HepG2 (cell line): ENCODE measurements at regions not wholly inside any gene's neighbourhood (a gene's known extent, or its start where the extent isn't known, plus 50 kb on each side); places are given as distances from the start of the nearest gene placed in this dataset.

Experiments used
- ATAC-seq: fragments of 200-7000 bp; cut with Tn5 transposase; 3 replicates; pipeline ENCODE4 v1.9.1; 2020; ENCODE audit warnings: mild to moderate bottlenecking, moderate library complexity
- BruUV-seq: library from RNA; stranded (reverse); fragments of 400-500 nt; replicated peaks from 2 replicates; lab custom pipeline; 2021; lab: Mats Ljungman, UMichigan
- CTCF ChIA-PET: fragments of 300-600 bp; formaldehyde crosslinking; extraction: SDS; loops from one replicate; lab custom pipeline; 2021; ENCODE audit warnings: low total read pairs, inconsistent platforms, low intra/inter-chr PET ratio; lab: Yijun Ruan, JAX
- POLR2A ChIA-PET: fragments of 350-600 bp; sonication (Branson Sonifier 250); formaldehyde crosslinking; loops from one replicate; lab custom pipeline; 2020; ENCODE audit warnings: antibody characterized with exemption, inconsistent platforms; lab: Yijun Ruan, JAX
- DNase-seq: peaks from one replicate; pipeline ENCODE4 v3.0.0-alpha.2; 2015; ENCODE audit warnings: low spot score
- FAIRE-seq: peaks from 3 replicates; lab custom pipeline; 2011; peaks lifted over from hg19 to GRCh38; lab: Jason Lieb, UNC
- H2AFZ ChIP-seq: one replicate; pipeline ENCODE4 v1.6.1; 2011; ENCODE audit warnings: low read length, inconsistent platforms
- H3K27ac ChIP-seq: fragments of 300-600 bp; 3 replicates; pipeline ENCODE4 v1.8.0; 2011; ENCODE audit warnings: mixed run types, mild to moderate bottlenecking, mixed read lengths, low read length, inconsistent platforms; ENCODE audit not compliant: insufficient read depth; ENCODE audit errors: extremely low read length
- H3K27me3 ChIP-seq, 2 experiments: fragments of 200-600 bp in 1 of 2; 2 replicates in 1 of 2; 3 replicates in 1 of 2; pipeline versions ENCODE4 v1.6.0 to v1.8.0; 2011; ENCODE audit warnings: low read length in 2 of 2, mild to moderate bottlenecking in 2 of 2, moderate library complexity in 2 of 2, inconsistent platforms in 1 of 2; ENCODE audit not compliant: insufficient read depth in 2 of 2, control insufficient read depth in 1 of 2
- H3K36me3 ChIP-seq, 2 experiments: fragments of 200-600 bp in 1 of 2; replicated peaks in 1 of 2; 2 replicates in 1 of 2; 3 replicates in 1 of 2; pipeline versions ENCODE4 v1.5.1 to v1.8.0; 2011; ENCODE audit warnings: low read length in 2 of 2, inconsistent platforms in 1 of 2; ENCODE audit not compliant: insufficient read depth in 2 of 2, control insufficient read depth in 1 of 2
- H3K4me1 ChIP-seq: 2 replicates; pipeline ENCODE4 v1.5.1; 2012; ENCODE audit warnings: low read length, inconsistent platforms; ENCODE audit not compliant: insufficient read depth
- H3K4me2 ChIP-seq: 2 replicates; pipeline ENCODE4 v1.6.0; 2011; ENCODE audit warnings: low read depth, low read length, inconsistent platforms
- H3K4me3 ChIP-seq, 3 experiments: fragments of 200-600 bp in 1 of 3; sonication (generic), shearing (Covaris generic) in 1 of 3; replicated peaks in 1 of 3; 2 replicates each; pipeline ENCODE4 v1.5.1; 2011 to 2016; ENCODE audit warnings: low read length in 3 of 3, inconsistent platforms in 2 of 3, low read depth in 2 of 3, mild to moderate bottlenecking in 2 of 3, control low read depth in 1 of 3, mixed read lengths in 1 of 3; ENCODE audit not compliant: insufficient read depth in 1 of 3
- H3K79me2 ChIP-seq: one replicate; pipeline ENCODE4 v1.6.1; 2011; ENCODE audit warnings: low read length, inconsistent platforms; ENCODE audit not compliant: insufficient read depth
- H3K9ac ChIP-seq: 2 replicates; pipeline ENCODE4 v1.6.0; 2011; ENCODE audit warnings: mild to moderate bottlenecking, low read depth, low read length, inconsistent platforms; ENCODE audit not compliant: insufficient read depth
- H3K9me3 ChIP-seq: 2 replicates; pipeline ENCODE4 v1.5.1; 2012; ENCODE audit warnings: mild to moderate bottlenecking, low read length
- H4K20me1 ChIP-seq: 2 replicates; pipeline ENCODE4 v1.6.0; 2011; ENCODE audit warnings: inconsistent platforms, mild to moderate bottlenecking, low read length, moderate library complexity; ENCODE audit not compliant: insufficient read depth
- CEBPB ChIP-seq: IDR thresholded peaks from 2 replicates; pipeline ENCODE4 v1.6.1; 2011; ENCODE audit warnings: low read depth, low read length, improper control_type of control experiment, borderline replicate concordance
- ELF3 ChIP-seq: IDR thresholded peaks from 2 replicates; pipeline ENCODE4 v1.6.1; 2016; ENCODE audit warnings: missing genetic modification reagents, missing compliant biosample characterization
- JARID2 ChIP-seq: sonication (generic); formaldehyde crosslinking; IDR thresholded peaks from 2 replicates; pipeline ENCODE4 v1.8.1; 2023; ENCODE audit warnings: missing genetic modification reagents, inconsistent platforms; ENCODE audit not compliant: insufficient replicate concordance
- MXD4 ChIP-seq: IDR thresholded peaks from 2 replicates; pipeline ENCODE4 v1.6.1; 2016; ENCODE audit warnings: mild to moderate bottlenecking, missing biosample characterization, missing genetic modification reagents
- RCOR2 ChIP-seq: IDR thresholded peaks from 2 replicates; pipeline ENCODE4 v1.6.1; 2016; ENCODE audit warnings: missing biosample characterization, missing genetic modification reagents
- TAF15 ChIP-seq: fragments of 200-400 bp; formaldehyde crosslinking; IDR thresholded peaks from one replicate; pipeline ENCODE4 v1.6.1; 2018; ENCODE audit warnings: mild to moderate bottlenecking, low read depth, low read length; ENCODE audit not compliant: poor library complexity, severe bottlenecking
- ZBTB34 ChIP-seq: sonication (generic); formaldehyde crosslinking; IDR thresholded peaks from 2 replicates; pipeline ENCODE4 v1.8.0; 2022; ENCODE audit warnings: mild to moderate bottlenecking, missing genetic modification reagents
- ZBTB38 ChIP-seq: sonication (generic); formaldehyde crosslinking; IDR thresholded peaks from 2 replicates; pipeline ENCODE4 v1.5.1; 2020; ENCODE audit warnings: mild to moderate bottlenecking, missing genetic modification reagents
- ZNF253 ChIP-seq: sonication (generic); formaldehyde crosslinking; IDR thresholded peaks from 2 replicates; pipeline ENCODE4 v1.8.0; 2022; ENCODE audit warnings: mild to moderate bottlenecking, missing genetic modification reagents, borderline replicate concordance
- ZNF282 ChIP-seq: fragments of 450-650 bp; IDR thresholded peaks from 2 replicates; pipeline ENCODE4 v1.6.1; 2018; ENCODE audit not compliant: partially characterized antibody
- ZNF326 ChIP-seq: sonication (generic); formaldehyde crosslinking; IDR thresholded peaks from 2 replicates; pipeline ENCODE4 v1.4.0; 2020; ENCODE audit warnings: missing genetic modification reagents, borderline replicate concordance
- ZNF557 ChIP-seq: sonication (generic); formaldehyde crosslinking; IDR thresholded peaks from 2 replicates; pipeline ENCODE4 v1.4.0; 2020; ENCODE audit warnings: missing genetic modification reagents
- ZNF687 ChIP-seq: sonication (generic); formaldehyde crosslinking; IDR thresholded peaks from 2 replicates; pipeline ENCODE4 v1.5.1; 2020; ENCODE audit warnings: mild to moderate bottlenecking, missing genetic modification reagents, moderate library complexity
- ZNF784 ChIP-seq: sonication (generic); formaldehyde crosslinking; IDR thresholded peaks from 2 replicates; pipeline ENCODE4 v1.5.1; 2020; ENCODE audit warnings: missing genetic modification reagents, mild to moderate bottlenecking, borderline replicate concordance
- whole genome bisulfite sequencing: methylation state at CpG from one replicate; pipeline ENCODE4 v1.1.6; 2017; ENCODE audit warnings: low lambda C conversion rate; 5-methylcytosine and 5-hydroxymethylcytosine counted together
- in situ Hi-C: cut with HindIII; loops from 2 replicates; pipeline ENCODE4 v1.10.0; 2017; ENCODE audit warnings: low pct_unique_long_range_greater_than_20kb; ENCODE audit not compliant: extremely low pct_ligation_motif_present
- intact Hi-C: fragments of 100-400 bp; cut with micrococcal nuclease; formaldehyde crosslinking; loops from one replicate; pipeline ENCODE4 v1.10.0; 2022; ENCODE audit not compliant: unreplicated experiment

- FAIRE-seq, result no peak
- POLR2A ChIA-PET, result no interaction called here
- no peaks in the 10 kb centered on the region for H4K20me1 ChIP-seq
- H3K36me3 ChIP-seq, result no peaks in the 10 kb centered on the region
- no TSS peak for BruUV-seq
- intact Hi-C loops (no loop called here), in situ Hi-C loops (loop anchor here (25.0 kb wide), 1 partner anchor 998 kb away; the partner anchor contains the start of gene CDX2)
- H3K79me2 ChIP-seq, result no peaks in the 10 kb centered on the region
- no peak overlapping the region for H3K4me3 ChIP-seq
- CTCF ChIA-PET, result no interaction called here
- no peak overlapping the region for H3K9ac ChIP-seq
- H3K27me3 ChIP-seq, result no peaks in the 10 kb centered on the region
- DNase-seq, result no peak
- H3K27ac ChIP-seq, result no peak overlapping the region
- H2AFZ ChIP-seq, result no peak overlapping the region
- no peak for ATAC-seq
- peaks cover 94% of the 10 kb centered on the region for H3K4me1 ChIP-seq
- no peak overlapping the region for H3K4me2 ChIP-seq
- H3K9me3 ChIP-seq, result no peaks in the 10 kb centered on the region
- 82% methylated on average over 15 of the region's 16 CpGs for WGBS
- TF ChIP-seq RCOR2 (no peak), ZBTB38 (CRISPR knock-in tag) (peak; percentile 65; the same call in 1 of the 2 replicates), ZNF282 (no peak), ZNF326 (CRISPR knock-in tag) (no peak), JARID2 (CRISPR knock-in tag) (no peak), ZNF784 (CRISPR knock-in tag) (no peak), ZNF253 (CRISPR knock-in tag) (no peak), ZNF687 (CRISPR knock-in tag) (peak; percentile 64), CEBPB (no peak), MXD4 (CRISPR knock-in tag) (no peak), ZBTB34 (no peak), ELF3 (CRISPR knock-in tag) (0 out of 2 replicates have a peak, but pooled peaks have one; percentile 54), TAF15 (no peak), ZNF557 (CRISPR knock-in tag) (no peak)
Observed at GRCh38 chr13:26964278-26965250, 204.0 kb upstream of the GPR12 start.
